Activated CD8-positive, alpha-beta T cell treated with anti-CD3 and anti-CD28 coated beads for 36 hours (primary cell): ENCODE measurements at regions not wholly inside any gene's neighbourhood (a gene's known extent, or its start where the extent isn't known, plus 50 kb on each side); places are given as distances from the start of the nearest gene placed in this dataset.
A peak's percentile ranks its signal among the peaks of the same experiment; 100 is the strongest.

Experiments
- ATAC-seq: fragments of 200-7000 bp; cut with Tn5 transposase; one replicate; pipeline ENCODE4 v1.10.0; 2021; ENCODE audit warnings: mild to moderate bottlenecking, moderate library complexity
- CTCF ChIA-PET: fragments of 350-600 bp; sonication (Branson Sonifier 250); formaldehyde crosslinking; loops from one replicate; lab custom pipeline; 2021; ENCODE audit warnings: antibody characterized with exemption; lab: Charles Lee
- POLR2A ChIA-PET: fragments of 350-600 bp; sonication (Branson Sonifier 250); formaldehyde crosslinking; loops from one replicate; lab custom pipeline; 2021; ENCODE audit warnings: antibody characterized with exemption; lab: Charles Lee
- DNase-seq: peaks from one replicate; pipeline ENCODE4 v3.0.0-alpha.2; 2020
- H3K27ac Mint-ChIP-seq: one replicate; pipeline ENCODE4 v1.8.0; 2021; ENCODE audit warnings: mild to moderate bottlenecking, mixed read lengths
- H3K27me3 Mint-ChIP-seq: one replicate; pipeline ENCODE4 v1.8.0; 2021; ENCODE audit warnings: mixed read lengths
- H3K36me3 Mint-ChIP-seq: one replicate; pipeline ENCODE4 v1.8.0; 2021; ENCODE audit warnings: low read depth, mixed read lengths
- H3K4me1 Mint-ChIP-seq: one replicate; pipeline ENCODE4 v1.8.0; 2021; ENCODE audit warnings: low read depth, mixed read lengths
- H3K4me3 Mint-ChIP-seq: one replicate; pipeline ENCODE4 v1.8.0; 2021; ENCODE audit warnings: mild to moderate bottlenecking, moderate library complexity, mixed read lengths
- H3K9me3 Mint-ChIP-seq: one replicate; pipeline ENCODE4 v1.8.0; 2021; ENCODE audit warnings: mixed read lengths
- CTCF ChIP-seq: fragments of 200-600 bp; IDR thresholded peaks from one replicate; pipeline ENCODE4 v1.8.0; 2022; ENCODE audit warnings: antibody characterized with exemption, mild to moderate bottlenecking
- intact Hi-C: fragments of 100-400 bp; cut with micrococcal nuclease; formaldehyde crosslinking; loops from one replicate; pipeline ENCODE4 v1.10.0; 2022

- intact Hi-C loops = loop anchor here (5.0 kb wide), 2 partner anchors 117 to 348 kb away; partner anchors contain the start of gene ATG10
- H3K9me3 Mint-ChIP-seq = no peaks in the 10 kb centered on the region
- H3K27me3 Mint-ChIP-seq = no peaks in the 10 kb centered on the region
- no peak for ATAC-seq
- no peak for DNase-seq
- H3K36me3 Mint-ChIP-seq = no peaks in the 10 kb centered on the region
- CTCF ChIA-PET = no interaction called here
- no peak overlapping the region for H3K4me3 Mint-ChIP-seq
- H3K27ac Mint-ChIP-seq = no peak overlapping the region
- TF ChIP-seq CTCF = no peak
- POLR2A ChIA-PET = no interaction called here
- H3K4me1 Mint-ChIP-seq = peaks cover 40% of the 10 kb centered on the region
These were observed 104.0 kb upstream of the SSBP2 start for GRCh38 chr5:81854915-81855314.

- intact Hi-C loops = loop anchor here (5.0 kb wide), 2 partner anchors 118 to 347 kb away; partner anchors contain the start of gene ATG10
- POLR2A ChIA-PET = no interaction called here
- peaks cover 40% of the 10 kb centered on the region for H3K4me1 Mint-ChIP-seq
These were observed 103.6 kb upstream of the SSBP2 start for GRCh38 chr5:81854485-81854884.

GRCh38 chr5:81853030-81853357 is 102.1 kb upstream of the SSBP2 start:
- ATAC-seq = no peak
- no peak for TF ChIP-seq CTCF
- H3K9me3 Mint-ChIP-seq = no peaks in the 10 kb centered on the region
- H3K4me3 Mint-ChIP-seq = peak overlapping the region; percentile 73
- no peak for DNase-seq
- intact Hi-C loops = loop anchor here (5.0 kb wide), 2 partner anchors 119 to 346 kb away; partner anchors contain the start of gene ATG10
- peak overlapping the region; percentile 87 for H3K27ac Mint-ChIP-seq
- ChIA-PET CTCF (interaction anchor here (0.8 kb wide), 1 partner anchor 102 kb away, joined by 3 read pairs; the partner anchor contains the start of gene SSBP2), POLR2A (interaction anchor here (0.7 to 4.1 kb wide), 3 partner anchors 102 to 142 kb away, joined by 3 to 42 read pairs (median 5); partner anchors contain the start of gene SSBP2)
- peaks cover 40% of the 10 kb centered on the region for H3K4me1 Mint-ChIP-seq
- no peaks in the 10 kb centered on the region for H3K27me3 Mint-ChIP-seq
- H3K36me3 Mint-ChIP-seq = no peaks in the 10 kb centered on the region

More at GRCh38 chr5:81854485-81854884, 103.6 kb upstream of the SSBP2 start:
- H3K36me3 Mint-ChIP-seq = no peaks in the 10 kb centered on the region
- no peaks in the 10 kb centered on the region for H3K9me3 Mint-ChIP-seq
- DNase-seq (no peak), ATAC-seq (no peak)
- H3K27me3 Mint-ChIP-seq = no peaks in the 10 kb centered on the region
- H3K4me3 Mint-ChIP-seq = no peak overlapping the region
- CTCF ChIA-PET = no interaction called here
- no peak overlapping the region for H3K27ac Mint-ChIP-seq
- TF ChIP-seq CTCF = no peak

GRCh38 chr5:81852291-81853029 is 101.6 kb upstream of the SSBP2 start:
- peak overlapping the region; percentile 73 for H3K4me3 Mint-ChIP-seq
- intact Hi-C loops = loop anchor here (5.0 kb wide), 2 partner anchors 120 to 345 kb away; partner anchors contain the start of gene ATG10
- H3K9me3 Mint-ChIP-seq = no peaks in the 10 kb centered on the region
- H3K27me3 Mint-ChIP-seq = no peaks in the 10 kb centered on the region
- peak; percentile 18 for DNase-seq
- ATAC-seq = peak; percentile 11
- ChIA-PET CTCF (interaction anchor here (1.0 to 3.3 kb wide), 11 partner anchors 9 to 345 kb away, joined by 3 to 25 read pairs (median 4); partner anchors contain the start of gene SSBP2), POLR2A (interaction anchor here (0.7 to 4.1 kb wide), 8 partner anchors 13 to 551 kb away, joined by 3 to 42 read pairs (median 4); partner anchors contain the start of genes SSBP2 and ZCCHC9)
- peaks cover 40% of the 10 kb centered on the region for H3K4me1 Mint-ChIP-seq
- H3K27ac Mint-ChIP-seq = peak overlapping the region; percentile 87
- H3K36me3 Mint-ChIP-seq = no peaks in the 10 kb centered on the region
- no peak for TF ChIP-seq CTCF
